Liver (tissue), 2 donors: ENCODE measurements at regions not wholly inside any gene's neighbourhood (a gene's known extent, or its start where the extent isn't known, plus 50 kb on each side); places are given as distances from the start of the nearest gene placed in this dataset.

Source experiments
- EGR1 ChIP-seq, 2 donors: IDR thresholded peaks; 2 replicates each; pipeline ENCODE4 v1.6.1; 2016 to 2018; ENCODE audit warnings: antibody characterized with exemption in 2 of 2, low read depth in 2 of 2
- TAF1 ChIP-seq: conservative IDR thresholded peaks from 2 replicates; pipeline ENCODE4 v1.6.1; 2016; ENCODE audit warnings: antibody characterized with exemption, mild to moderate bottlenecking
- donor health status: healthy.

DNA sequence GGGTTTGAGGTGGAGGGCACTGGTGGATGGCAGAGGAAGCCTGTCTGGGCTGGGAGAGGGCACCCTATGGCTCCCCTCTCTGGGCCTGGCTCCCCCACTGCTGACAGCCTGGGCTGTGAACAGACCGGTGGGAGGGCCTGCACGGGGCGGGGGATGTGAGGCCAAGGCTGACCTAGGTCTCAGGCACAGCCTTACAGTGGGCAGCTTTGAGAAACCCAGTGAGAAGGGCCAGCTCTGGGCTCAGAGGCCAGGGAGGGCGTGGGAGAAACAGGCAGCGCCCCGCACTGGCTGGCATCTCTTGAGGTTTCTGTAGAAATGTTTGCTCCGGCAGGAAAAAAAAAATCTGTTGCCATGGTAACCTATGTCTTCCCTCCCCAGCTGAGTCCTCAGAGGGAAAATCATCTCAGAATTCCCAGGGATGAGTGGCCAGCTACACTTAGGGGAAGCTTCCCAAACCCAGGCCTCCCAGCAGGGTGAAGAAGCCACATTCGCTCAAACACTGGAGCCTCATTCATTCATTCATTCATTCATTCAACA is 71.7 kb upstream of the TAF1B start:
- TF ChIP-seq EGR1 (IDR thresholded peaks at IDR 0.05; ENCODE audit: low read depth in 2 of 2) (no peak), TAF1 (no peak)
